OCI-M1 (cell line): ENCODE measurements at regions not wholly inside any gene's neighbourhood (a gene's known extent, or its start where the extent isn't known, plus 50 kb on each side); places are given as distances from the start of the nearest gene placed in this dataset.

Experiments
- DNase-seq: peaks from one replicate; lab custom pipeline; 2025; lab: John Stamatoyannopoulos, UW

GRCh38 chr15:52876991-52877663 lies 87.0 kb upstream of the ONECUT1 start:
- DNase-seq, result no peak

GRCh38 chr15:52872036-52872818 lies 82.1 kb upstream of the ONECUT1 start:
- DNase-seq, result no peak

- DNase-seq, result no peak
Observed at GRCh38 chr15:52870015-52870414, 79.9 kb upstream of the ONECUT1 start.

GRCh38 chr15:52866698-52867097 lies 76.6 kb upstream of the ONECUT1 start:
- no peak for DNase-seq

- DNase-seq, result no peak
Observed at GRCh38 chr15:52862677-52863076, 72.5 kb upstream of the ONECUT1 start.

GRCh38 chr15:52858782-52859176 lies 68.6 kb upstream of the ONECUT1 start:
- no peak for DNase-seq

GRCh38 chr15:52857937-52858781 lies 68.0 kb upstream of the ONECUT1 start:
- no peak for DNase-seq

GRCh38 chr15:52857471-52857870 lies 67.3 kb upstream of the ONECUT1 start:
- no peak for DNase-seq

GRCh38 chr15:52856286-52856685 lies 66.2 kb upstream of the ONECUT1 start:
- no peak for DNase-seq

- no peak for DNase-seq
Observed at GRCh38 chr15:52855157-52855556, 65.0 kb upstream of the ONECUT1 start.

GRCh38 chr15:52844823-52845222 lies 54.7 kb upstream of the ONECUT1 start:
- no peak for DNase-seq
